ENCODE measurements at regions not wholly inside any gene's neighbourhood (a gene's known extent, or its start where the extent isn't known, plus 50 kb on each side); places are given as distances from the start of the nearest gene placed in this dataset.

- no peak for TF ChIP-seq CTCF (IDR thresholded peaks at IDR 0.05)
- TF ChIP-seq ZFX (IDR thresholded peaks at IDR 0.05; ENCODE audit: borderline replicate concordance) = no peak
These were observed 84.2 kb downstream of the ZNF608 start for GRCh38 chr5:124662181-124662781.

Measured in 22Rv1 (cell line).